Naive B cell (primary cell): ENCODE measurements at regions not wholly inside any gene's neighbourhood (a gene's known extent, or its start where the extent isn't known, plus 50 kb on each side); places are given as distances from the start of the nearest gene placed in this dataset.
"Not testable (repeated sequence)": the region's sequence is repeated elsewhere in the genome, so short reads cannot be mapped to it uniquely, and the experiment has no call there.

ENCODE experiments used
- ATAC-seq, 2 donors: fragments of 150-1000 bp; cut with Tn5 transposase; 2 replicates each; pipeline ENCODE4 v1.10.0; 2021; ENCODE audit warnings: low read depth in 2 of 2, mild to moderate bottlenecking in 2 of 2, moderate library complexity in 2 of 2
- DNase-seq: peaks from one replicate; pipeline ENCODE4 v3.0.0; 2022
- H3K27ac Mint-ChIP-seq, 6 donors: one replicate each; pipeline ENCODE4 v1.8.0; 2020 to 2022; ENCODE audit warnings: mild to moderate bottlenecking in 6 of 6, mixed read lengths in 6 of 6, moderate library complexity in 5 of 6, inconsistent platforms in 2 of 6
- H3K27me3 Mint-ChIP-seq, 3 donors: one replicate each; pipeline ENCODE4 v1.8.0; 2021 to 2022; ENCODE audit warnings: mixed read lengths in 3 of 3, mild to moderate bottlenecking in 1 of 3
- H3K36me3 Mint-ChIP-seq, 2 donors: one replicate each; pipeline ENCODE4 v1.8.0; 2020 to 2022; ENCODE audit warnings: mixed read lengths in 2 of 2, inconsistent platforms in 1 of 2, mild to moderate bottlenecking in 1 of 2
- H3K4me1 Mint-ChIP-seq, 3 donors: one replicate each; pipeline ENCODE4 v1.8.0; 2020 to 2022; ENCODE audit warnings: mixed read lengths in 3 of 3, inconsistent platforms in 1 of 3, mild to moderate bottlenecking in 1 of 3, moderate library complexity in 1 of 3
- H3K4me3 Mint-ChIP-seq, 8 donors: one replicate each; pipeline ENCODE4 v1.8.0; 2020 to 2022; ENCODE audit warnings: mild to moderate bottlenecking in 8 of 8, mixed read lengths in 8 of 8, moderate library complexity in 8 of 8, inconsistent platforms in 2 of 8
- H3K9me3 Mint-ChIP-seq, 7 donors: one replicate each; pipeline ENCODE4 v1.8.0; 2020 to 2022; ENCODE audit warnings: mixed read lengths in 7 of 7, mild to moderate bottlenecking in 5 of 7, inconsistent platforms in 2 of 7, moderate library complexity in 1 of 7

DNA sequence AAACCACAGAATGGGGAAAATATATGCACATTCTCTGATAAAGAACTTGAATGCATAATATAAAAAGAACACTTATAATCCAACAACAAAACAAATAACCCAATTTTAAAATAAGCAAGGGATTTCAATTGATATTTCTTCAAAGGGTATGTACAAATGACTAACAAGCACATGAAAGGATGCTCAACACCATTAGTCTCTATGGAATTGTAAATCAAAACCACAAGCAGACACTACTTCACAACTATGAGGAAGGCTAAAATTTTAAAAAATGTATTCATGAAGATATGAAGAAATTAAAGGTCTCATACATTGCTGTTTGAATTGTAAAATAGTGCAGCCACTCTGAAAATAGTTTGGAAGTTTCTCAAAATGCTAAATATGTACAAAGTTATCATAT is 78.9 kb upstream of the GAS1 start:
- Mint-ChIP-seq H3K36me3 (no peaks in the 10 kb centered on the region), H3K4me3 (no peak overlapping the region), H3K27me3 (peaks cover 7 to 11% (median 10%) of the 10 kb centered on the region in 3 donors), H3K9me3 (peaks cover 0 to 9% (median 3%) of the 10 kb centered on the region in 7 donors), H3K27ac (peak overlapping the region in 1 of 6 donors; percentile 46), H3K4me1 (no peaks in the 10 kb centered on the region)
- DNase-seq (no peak), ATAC-seq (no peak)

DNA sequence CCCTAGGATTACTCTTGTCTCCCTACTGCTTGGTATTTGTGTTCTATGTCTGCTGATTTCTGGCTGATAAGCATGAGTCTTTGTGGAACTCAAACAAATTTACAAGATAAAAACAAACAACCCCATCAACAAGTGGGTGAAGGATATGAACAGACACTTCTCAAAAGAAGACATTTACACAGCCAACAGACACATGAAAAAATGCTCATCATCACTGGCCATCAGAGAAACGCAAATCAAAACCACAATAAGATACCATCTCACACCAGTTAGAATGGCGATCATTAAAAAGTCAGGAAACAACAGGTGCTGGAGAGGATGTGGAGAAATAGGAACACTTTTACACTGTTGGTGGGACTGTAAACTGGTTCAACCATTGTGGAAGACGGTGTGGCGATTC is 81.5 kb upstream of the GAS1 start:
- ATAC-seq, H3K27me3 Mint-ChIP-seq, H3K27ac Mint-ChIP-seq: not testable (repeated sequence)

DNA sequence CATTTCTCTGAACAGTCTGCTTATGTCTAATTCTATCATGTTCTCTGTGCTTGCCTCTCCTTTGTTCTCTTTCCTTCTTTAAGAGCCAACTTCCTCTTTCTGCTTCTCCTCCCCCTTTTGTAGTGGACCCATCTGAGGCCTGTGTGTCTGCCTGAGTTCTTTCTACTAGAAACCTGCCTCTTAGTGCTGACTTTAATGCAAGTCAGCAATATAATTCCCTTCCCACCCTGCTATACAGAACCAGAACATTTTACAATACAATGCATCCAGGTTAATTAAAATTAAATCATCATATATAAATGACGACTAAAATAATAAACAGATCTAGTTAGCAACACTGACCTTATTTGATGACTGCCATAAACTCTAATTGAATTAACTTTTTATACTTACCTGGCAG is 82.6 kb upstream of the GAS1 start:
- peak overlapping the region in 1 of 6 donors; percentile 4 for H3K27ac Mint-ChIP-seq
- H3K36me3 Mint-ChIP-seq = no peaks in the 10 kb centered on the region
- peaks cover 0 to 7% (median 0%) of the 10 kb centered on the region in 3 donors for H3K27me3 Mint-ChIP-seq
- H3K4me1 Mint-ChIP-seq = no peaks in the 10 kb centered on the region
- ATAC-seq (no peak), DNase-seq (no peak)
- H3K4me3 Mint-ChIP-seq = no peak overlapping the region
- peaks cover 0 to 7% (median 3%) of the 10 kb centered on the region in 7 donors for H3K9me3 Mint-ChIP-seq

More for the DNA sequence above, 81.5 kb upstream of the GAS1 start:
- not testable (repeated sequence) for DNase-seq, H3K36me3 Mint-ChIP-seq, H3K9me3 Mint-ChIP-seq, H3K4me1 Mint-ChIP-seq, H3K4me3 Mint-ChIP-seq

DNA sequence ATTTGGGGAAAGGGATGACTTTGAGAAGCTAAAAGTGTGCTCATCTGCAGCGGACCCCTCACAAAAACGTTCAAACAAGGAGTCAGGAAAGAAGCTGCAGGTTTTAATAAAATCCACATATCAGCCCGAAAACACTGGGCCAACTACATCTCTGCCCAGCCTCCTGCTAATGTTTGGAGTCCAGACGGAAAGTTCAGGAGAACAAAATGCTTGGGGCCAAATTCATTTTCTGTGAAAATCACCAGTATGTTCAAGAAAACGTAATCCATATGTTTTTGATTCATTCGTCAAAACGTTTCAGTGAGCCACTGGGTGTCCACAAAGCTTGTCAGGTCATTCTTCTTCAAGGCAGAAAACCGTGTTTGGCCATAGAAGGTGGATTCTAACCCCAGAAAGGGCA is 87.5 kb upstream of the GAS1 start:
- Mint-ChIP-seq H3K9me3 (peaks cover 0 to 3% (median 0%) of the 10 kb centered on the region in 7 donors), H3K4me1 (no peaks in the 10 kb centered on the region), H3K4me3 (no peak overlapping the region), H3K27ac (no peak overlapping the region), H3K36me3 (no peaks in the 10 kb centered on the region), H3K27me3 (no peaks in the 10 kb centered on the region)
- ATAC-seq (no peak), DNase-seq (no peak)

DNA sequence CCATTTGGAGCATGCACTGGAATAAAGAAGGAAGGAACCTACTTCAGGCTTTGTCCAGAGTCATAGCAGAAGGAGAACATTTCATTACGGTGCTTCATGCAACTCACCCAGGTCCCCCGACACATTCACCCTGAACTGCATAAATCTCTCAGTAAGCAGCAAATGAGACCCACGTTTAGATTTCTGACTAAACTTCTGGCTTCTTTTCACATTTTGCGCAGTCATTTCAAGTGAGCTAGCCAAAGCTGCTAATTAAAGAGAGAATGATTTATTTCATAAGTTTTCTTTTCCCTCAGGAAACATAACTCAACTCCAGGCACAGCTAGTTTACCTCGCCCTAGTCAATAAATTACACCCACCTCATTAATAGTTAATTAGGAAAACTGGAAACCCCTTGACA is 88.6 kb upstream of the GAS1 start:
- Mint-ChIP-seq H3K4me1 (no peaks in the 10 kb centered on the region), H3K9me3 (peaks cover 0 to 2% (median 0%) of the 10 kb centered on the region in 7 donors), H3K27me3 (no peaks in the 10 kb centered on the region), H3K36me3 (no peaks in the 10 kb centered on the region), H3K27ac (no peak overlapping the region), H3K4me3 (no peak overlapping the region)
- DNase-seq (no peak), ATAC-seq (no peak)

DNA sequence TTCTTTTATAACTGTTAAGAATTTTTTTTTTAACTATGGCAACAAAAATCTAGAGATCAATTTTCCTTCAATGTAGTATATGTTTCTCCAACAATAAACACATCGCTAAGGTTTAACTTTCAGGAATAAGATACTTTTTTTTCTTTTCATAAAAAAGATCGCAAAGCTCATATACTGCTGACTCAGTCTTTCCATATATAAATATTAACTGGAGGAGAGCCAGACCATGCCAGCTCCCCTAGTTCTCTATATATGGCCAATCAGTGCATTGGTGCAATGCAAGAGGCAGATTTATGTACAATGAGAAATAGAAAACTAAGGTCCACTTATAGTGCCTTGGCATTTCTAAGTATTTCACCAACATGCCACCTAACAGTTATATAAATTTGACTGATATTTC is 89.2 kb upstream of the GAS1 start:
- Mint-ChIP-seq H3K4me3 (no peak overlapping the region), H3K27me3 (peaks cover 0 to 2% (median 0%) of the 10 kb centered on the region in 3 donors), H3K9me3 (peaks cover 0 to 4% (median 2%) of the 10 kb centered on the region in 7 donors), H3K4me1 (no peaks in the 10 kb centered on the region), H3K36me3 (no peaks in the 10 kb centered on the region), H3K27ac (no peak overlapping the region)
- no peak for DNase-seq
- ATAC-seq = no peak

DNA sequence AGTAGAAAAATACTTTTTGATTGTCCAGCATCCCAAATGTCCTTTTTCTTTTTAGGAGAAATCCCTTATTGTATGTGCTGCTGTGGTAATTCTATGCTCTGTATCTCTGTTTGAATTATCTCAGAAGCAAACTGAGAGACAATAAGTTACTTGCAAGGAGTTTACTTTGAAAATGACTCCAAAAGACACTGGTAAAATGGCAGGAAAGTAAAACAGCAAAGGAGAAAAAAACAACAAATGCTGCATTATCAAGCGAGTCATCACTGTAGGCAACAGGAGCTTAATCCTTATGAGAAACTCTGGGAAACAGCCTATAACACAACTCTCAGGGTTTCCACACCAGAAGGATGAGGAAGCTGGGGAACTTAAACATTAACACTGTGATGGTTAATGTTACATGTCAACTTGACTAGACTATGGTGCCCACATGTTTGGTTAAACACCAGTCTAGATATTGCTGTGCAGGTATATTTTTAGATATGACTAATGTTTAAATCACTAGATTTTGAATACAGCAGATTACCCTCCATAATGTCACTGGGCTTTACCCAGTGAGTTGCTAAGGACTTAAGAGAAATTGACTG is 92.6 kb upstream of the GAS1 start:
- ATAC-seq (no peak), DNase-seq (no peak)
- Mint-ChIP-seq H3K9me3 (peaks cover 1 to 6% (median 2%) of the 10 kb centered on the region in 7 donors), H3K27ac (no peak overlapping the region), H3K4me1 (no peaks in the 10 kb centered on the region), H3K36me3 (no peaks in the 10 kb centered on the region), H3K4me3 (no peak overlapping the region), H3K27me3 (peaks cover 0 to 6% (median 0%) of the 10 kb centered on the region in 3 donors)

DNA sequence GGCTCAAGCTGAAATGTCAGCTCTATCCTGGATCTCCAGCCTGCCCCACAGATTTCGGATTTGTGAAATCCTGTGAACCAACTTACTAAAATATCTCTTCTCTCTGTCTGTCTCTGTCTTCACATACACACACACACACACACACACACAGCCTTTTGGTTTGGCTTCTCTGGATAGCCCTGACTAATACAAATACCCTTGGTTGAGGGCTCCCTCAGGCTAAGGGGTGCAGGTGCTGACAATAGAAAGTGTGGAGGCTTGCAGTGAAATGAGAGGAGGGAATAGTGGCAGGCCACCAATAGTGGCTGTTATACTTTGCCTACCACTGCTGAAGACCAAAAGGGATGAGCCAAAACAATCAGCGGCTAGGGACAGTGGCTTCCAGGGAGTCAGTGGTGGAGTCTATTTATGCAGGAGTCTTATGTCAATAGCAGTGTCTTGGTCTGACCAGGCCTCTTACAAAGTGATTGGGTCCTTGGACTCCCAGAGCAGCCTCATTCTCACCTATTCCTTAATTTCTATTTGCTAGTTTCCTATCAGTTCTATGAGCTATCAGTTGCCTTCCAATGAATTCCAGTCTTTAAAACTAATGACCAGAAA is 93.2 kb upstream of the GAS1 start:
- Mint-ChIP-seq H3K4me1 (no peaks in the 10 kb centered on the region), H3K36me3 (no peaks in the 10 kb centered on the region), H3K27ac (no peak overlapping the region), H3K9me3 (peaks cover 1 to 6% (median 2%) of the 10 kb centered on the region in 7 donors), H3K4me3 (no peak overlapping the region), H3K27me3 (peaks cover 0 to 6% (median 0%) of the 10 kb centered on the region in 3 donors)
- DNase-seq (no peak), ATAC-seq (no peak)

DNA sequence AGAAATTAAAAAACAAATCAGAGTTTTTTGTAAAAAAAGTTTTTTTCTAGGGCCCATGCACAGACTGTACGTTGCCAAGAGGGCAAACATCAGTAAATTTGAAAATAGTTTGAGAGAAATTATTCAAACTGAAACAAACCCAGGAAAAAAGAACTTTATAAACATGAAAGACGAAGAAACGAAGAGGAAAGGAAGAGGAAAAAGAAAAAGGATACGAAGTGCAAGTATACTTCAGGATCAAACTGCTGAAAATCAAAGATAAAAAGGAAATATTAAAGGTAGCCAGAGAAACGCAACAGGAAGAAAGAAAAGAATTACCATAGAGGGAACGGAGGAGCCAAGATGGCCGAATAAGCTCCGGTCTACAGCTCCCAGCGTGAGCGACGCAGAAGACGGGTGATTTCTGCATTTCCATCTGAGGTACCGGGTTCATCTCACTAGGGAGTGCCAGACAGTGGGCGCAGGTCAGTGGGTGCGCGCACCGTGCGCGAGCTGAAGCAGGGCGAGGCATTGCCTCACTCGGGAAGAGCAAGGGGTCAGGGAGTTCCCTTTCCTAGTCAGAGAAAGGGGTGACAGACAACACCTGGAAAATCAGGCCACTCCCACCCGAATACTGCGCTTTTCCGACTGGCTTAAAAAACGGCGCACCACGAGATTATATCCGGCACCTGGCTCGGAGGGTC is 94.4 kb upstream of the GAS1 start:
- H3K36me3 Mint-ChIP-seq, DNase-seq, H3K27me3 Mint-ChIP-seq, H3K9me3 Mint-ChIP-seq, ATAC-seq, H3K4me1 Mint-ChIP-seq: not testable (repeated sequence)
- peak overlapping the region in 1 of 8 donors; percentile 47 for H3K4me3 Mint-ChIP-seq
- peak overlapping the region in 1 of 6 donors; percentile 22 for H3K27ac Mint-ChIP-seq

DNA sequence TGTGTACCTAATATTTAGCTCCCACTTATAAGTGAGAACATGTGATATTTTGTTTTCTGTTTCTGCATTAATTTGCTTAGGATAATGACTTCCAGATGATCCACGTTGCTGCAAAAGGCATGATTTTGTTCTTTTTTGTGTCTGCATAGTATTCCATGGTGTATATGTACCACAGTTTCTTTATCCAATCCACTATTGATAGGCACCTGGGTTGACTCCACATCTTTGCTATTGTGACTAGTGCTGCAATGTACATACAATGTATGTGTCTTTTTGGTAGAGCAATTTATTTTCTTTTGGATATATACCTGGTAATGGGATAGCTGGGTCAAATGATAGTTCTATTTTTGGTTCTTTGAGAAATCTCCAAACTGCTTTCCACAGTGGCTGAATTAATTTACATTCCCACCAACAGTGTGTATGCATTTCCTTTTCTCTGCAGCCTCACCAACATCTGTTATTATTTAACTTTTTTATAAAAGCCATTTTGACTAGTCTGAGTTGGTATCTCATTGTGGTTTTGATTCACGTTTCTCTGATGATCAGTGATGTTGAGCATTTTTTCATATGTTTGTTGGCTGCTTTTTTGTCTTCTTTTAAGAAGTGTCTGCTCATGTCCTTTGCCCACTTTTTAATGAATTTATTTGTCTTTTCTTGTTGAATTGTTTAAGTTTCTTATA is 102.8 kb upstream of the GAS1 start:
- H3K27me3 Mint-ChIP-seq, H3K27ac Mint-ChIP-seq: not testable (repeated sequence)

DNA sequence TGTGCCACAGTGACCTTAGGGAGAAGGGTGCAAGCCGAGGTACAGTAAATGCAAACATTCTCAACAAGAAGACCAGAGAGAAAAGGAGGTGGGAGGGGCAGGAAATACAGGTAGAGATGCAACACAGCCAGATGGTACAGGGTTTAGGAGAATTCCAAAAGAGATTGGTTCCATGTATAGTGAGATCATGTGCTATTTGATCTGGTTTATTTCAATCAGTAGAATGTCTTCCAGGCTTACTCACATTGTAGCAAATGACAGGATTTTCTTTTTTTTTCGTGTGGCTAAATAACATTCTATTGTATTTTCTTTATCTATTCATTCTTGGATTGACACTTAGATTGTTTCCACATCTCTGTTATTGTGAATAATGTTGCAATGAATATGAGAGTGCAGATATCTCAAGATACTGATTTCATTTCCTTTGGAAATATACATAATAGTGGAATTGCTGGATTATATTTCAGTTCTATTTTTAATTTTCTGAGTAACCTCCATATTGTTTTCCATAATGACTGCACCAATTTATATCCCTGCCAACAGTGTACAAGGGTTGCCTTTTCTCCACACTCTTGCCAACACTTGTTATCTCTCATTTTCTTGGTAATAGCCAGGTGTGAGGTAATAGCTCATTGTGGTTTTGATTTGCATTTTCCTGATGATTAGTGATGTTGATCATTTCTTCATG is 107.8 kb upstream of the GAS1 start:
- Mint-ChIP-seq H3K4me3 (no peak overlapping the region), H3K27ac (no peak overlapping the region), H3K36me3 (no peaks in the 10 kb centered on the region), H3K4me1 (no peaks in the 10 kb centered on the region), H3K9me3 (peaks cover 0 to 15% (median 5%) of the 10 kb centered on the region in 7 donors), H3K27me3 (peaks cover 0 to 5% (median 4%) of the 10 kb centered on the region in 3 donors)
- DNase-seq (no peak), ATAC-seq (no peak)

More for the DNA sequence above, 102.8 kb upstream of the GAS1 start:
- not testable (repeated sequence) for H3K4me1 Mint-ChIP-seq, H3K4me3 Mint-ChIP-seq, DNase-seq, ATAC-seq, H3K36me3 Mint-ChIP-seq
- H3K9me3 Mint-ChIP-seq = peaks cover 0 to 15% (median 9%) of the 10 kb centered on the region in 7 donors

DNA sequence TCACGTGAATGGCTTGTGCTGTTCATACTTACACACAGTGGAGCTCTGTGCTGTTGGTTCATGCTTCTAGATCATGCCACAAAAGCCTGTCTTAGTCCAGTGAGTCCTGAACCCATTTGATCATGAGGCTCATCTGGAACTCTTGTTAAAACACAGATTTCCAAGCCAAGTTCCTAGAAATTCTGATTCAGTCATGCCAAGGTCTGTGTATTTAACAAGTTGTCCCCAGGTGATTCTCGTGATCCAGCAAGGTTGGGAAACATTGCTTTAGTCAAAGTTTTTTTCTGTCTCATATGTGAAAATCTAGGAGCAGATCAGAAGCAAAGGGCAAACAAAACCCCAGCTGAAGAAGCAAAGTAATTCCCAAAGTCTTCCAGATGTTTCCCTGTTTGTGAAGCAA is 112.5 kb upstream of the GAS1 start:
- peaks cover 0 to 12% (median 4%) of the 10 kb centered on the region in 7 donors for H3K9me3 Mint-ChIP-seq

DNA sequence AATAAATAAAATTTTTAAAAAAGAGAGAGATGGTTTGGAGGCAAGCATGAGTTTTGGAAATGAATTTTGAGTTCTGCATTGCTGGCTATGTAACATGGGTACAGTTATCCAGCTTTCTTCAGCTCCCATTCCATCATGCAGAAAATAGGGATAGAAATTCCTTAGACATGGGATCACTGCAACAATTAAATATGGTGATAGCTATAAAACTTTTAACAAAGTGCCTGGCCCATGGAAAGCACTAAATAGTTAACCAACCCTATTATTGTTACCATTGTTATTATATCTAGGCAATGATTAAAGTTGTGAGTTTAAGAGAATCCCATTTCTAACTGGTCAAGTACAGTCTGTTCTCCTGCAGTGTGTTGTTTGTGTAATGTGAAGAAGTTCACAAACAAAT is 115.4 kb upstream of the GAS1 start:
- Mint-ChIP-seq H3K4me3 (no peak overlapping the region), H3K27me3 (peaks cover 0 to 4% (median 4%) of the 10 kb centered on the region in 3 donors), H3K4me1 (no peaks in the 10 kb centered on the region), H3K27ac (no peak overlapping the region), H3K36me3 (no peaks in the 10 kb centered on the region), H3K9me3 (peaks cover 0 to 17% (median 4%) of the 10 kb centered on the region in 7 donors)
- no peak for ATAC-seq
- no peak for DNase-seq

More for the DNA sequence above, 112.5 kb upstream of the GAS1 start:
- Mint-ChIP-seq H3K4me3 (no peak overlapping the region), H3K36me3 (no peaks in the 10 kb centered on the region), H3K27ac (no peak overlapping the region), H3K4me1 (no peaks in the 10 kb centered on the region), H3K27me3 (peaks cover 0 to 5% (median 4%) of the 10 kb centered on the region in 3 donors)
- no peak for ATAC-seq
- DNase-seq = no peak
